H9 (cell line): ENCODE measurements at regions not wholly inside any gene's neighbourhood (a gene's known extent, or its start where the extent isn't known, plus 50 kb on each side); places are given as distances from the start of the nearest gene placed in this dataset.

Experiments
- DNase-seq: peaks from one replicate; pipeline ENCODE4 v3.0.0-alpha.2; 2017
- H2AFZ ChIP-seq: one replicate; pipeline ENCODE4 v1.6.1; 2013; ENCODE audit warnings: mild to moderate bottlenecking, low read length, control low read depth, moderate library complexity
- H2AK5ac ChIP-seq: 2 replicates; pipeline ENCODE4 v1.6.1; 2013; ENCODE audit warnings: low read length, control low read depth, mixed read lengths; ENCODE audit not compliant: insufficient read length
- H2BK120ac ChIP-seq: one replicate; pipeline ENCODE4 v1.6.1; 2013; ENCODE audit warnings: low read depth, mild to moderate bottlenecking, low read length, control low read depth, inconsistent platforms; ENCODE audit not compliant: poor library complexity, severe bottlenecking
- H2BK12ac ChIP-seq: 2 replicates; pipeline ENCODE4 v1.6.1; 2013; ENCODE audit warnings: low read length, control low read depth, mixed read lengths, low read depth; ENCODE audit not compliant: insufficient read length
- H2BK15ac ChIP-seq: 2 replicates; pipeline ENCODE4 v1.6.1; 2013; ENCODE audit warnings: low read depth, low read length, control low read depth
- H2BK20ac ChIP-seq: one replicate; pipeline ENCODE4 v1.6.1; 2013; ENCODE audit warnings: low read depth, mild to moderate bottlenecking, low read length, control low read depth, inconsistent platforms; ENCODE audit not compliant: poor library complexity, severe bottlenecking
- H2BK5ac ChIP-seq: 2 replicates; pipeline ENCODE4 v1.6.1; 2013; ENCODE audit warnings: low read length, control low read depth, mixed read lengths; ENCODE audit not compliant: insufficient read length
- H3K14ac ChIP-seq: 2 replicates; pipeline ENCODE4 v1.6.1; 2013; ENCODE audit warnings: low read length, control low read depth; ENCODE audit not compliant: insufficient read depth
- H3K18ac ChIP-seq: 2 replicates; pipeline ENCODE4 v1.6.1; 2013; ENCODE audit warnings: low read depth, mild to moderate bottlenecking, mixed read lengths, low read length, control low read depth; ENCODE audit not compliant: insufficient read length
- H3K23ac ChIP-seq: 2 replicates; pipeline ENCODE4 v1.6.1; 2013; ENCODE audit warnings: low read length, control low read depth, mixed read lengths, low read depth; ENCODE audit not compliant: insufficient read length
- H3K23me2 ChIP-seq: 2 replicates; pipeline ENCODE4 v1.6.1; 2013; ENCODE audit warnings: low read depth, mild to moderate bottlenecking, mixed read lengths, low read length, control low read depth; ENCODE audit not compliant: insufficient read length, poor library complexity, severe bottlenecking
- H3K27ac ChIP-seq: 2 replicates; pipeline ENCODE4 v1.5.1; 2013; ENCODE audit warnings: low read length, control low read depth, mixed read lengths, low read depth; ENCODE audit not compliant: insufficient read length
- H3K27me3 ChIP-seq: 2 replicates; pipeline ENCODE4 v1.6.1; 2013; ENCODE audit warnings: low read length, control low read depth, inconsistent platforms; ENCODE audit not compliant: insufficient read depth
- H3K4ac ChIP-seq: 2 replicates; pipeline ENCODE4 v1.6.1; 2013; ENCODE audit warnings: low read depth, mild to moderate bottlenecking, control low read depth, inconsistent platforms, low read length, moderate library complexity
- H3K4me1 ChIP-seq: 2 replicates; pipeline ENCODE4 v1.6.1; 2013; ENCODE audit warnings: low read length, control low read depth, inconsistent platforms; ENCODE audit not compliant: insufficient read depth
- H3K4me2 ChIP-seq: 2 replicates; pipeline ENCODE4 v1.6.1; 2013; ENCODE audit warnings: low read length, control low read depth, mixed read lengths; ENCODE audit not compliant: insufficient read length, insufficient read depth
- H3K56ac ChIP-seq: 2 replicates; pipeline ENCODE4 v1.6.1; 2013; ENCODE audit warnings: low read depth, mild to moderate bottlenecking, mixed read lengths, low read length, control low read depth; ENCODE audit not compliant: insufficient read length
- H3K79me1 ChIP-seq: 2 replicates; pipeline ENCODE4 v1.6.1; 2013; ENCODE audit warnings: low read depth, mild to moderate bottlenecking, moderate library complexity, low read length, control low read depth, inconsistent platforms; ENCODE audit not compliant: insufficient read depth, poor library complexity, severe bottlenecking
- H3K79me2 ChIP-seq: 2 replicates; pipeline ENCODE4 v1.6.1; 2013; ENCODE audit warnings: low read length, control low read depth, inconsistent platforms; ENCODE audit not compliant: insufficient read depth
- H3K9ac ChIP-seq: 2 replicates; pipeline ENCODE4 v1.6.1; 2013; ENCODE audit warnings: low read length, control low read depth, mixed read lengths; ENCODE audit not compliant: insufficient read length; ENCODE audit errors: extremely low read depth
- H3K9me3 ChIP-seq: one replicate; pipeline ENCODE4 v1.6.1; 2013; ENCODE audit warnings: low read depth, low read length, inconsistent platforms; ENCODE audit not compliant: control insufficient read depth
- H3T11ph ChIP-seq: one replicate; pipeline ENCODE4 v1.6.1; 2013; ENCODE audit warnings: mild to moderate bottlenecking, low read length, control low read depth, inconsistent platforms
- H4K20me1 ChIP-seq: one replicate; pipeline ENCODE4 v1.6.1; 2013; ENCODE audit not compliant: control insufficient read depth, insufficient read length, insufficient read depth
- H4K5ac ChIP-seq: 2 replicates; pipeline ENCODE4 v1.6.1; 2013; ENCODE audit warnings: low read depth, mild to moderate bottlenecking, mixed read lengths, low read length, control low read depth; ENCODE audit not compliant: insufficient read length
- H4K8ac ChIP-seq: replicated peaks from 2 replicates; pipeline ENCODE4 v1.6.1; 2013; ENCODE audit warnings: low read length, control low read depth, mixed read lengths, low read depth; ENCODE audit not compliant: insufficient read length
- H4K91ac ChIP-seq: 2 replicates; pipeline ENCODE4 v1.6.1; 2013; ENCODE audit warnings: low read depth, mild to moderate bottlenecking, moderate library complexity, mixed read lengths, low read length, control low read depth; ENCODE audit not compliant: insufficient read length
- H3K27ac Mint-ChIP-seq, 3 experiments: 2 replicates in 2 of 3; 3 replicates in 1 of 3; pipeline ENCODE4 v1.8.0; 2020 to 2021; ENCODE audit warnings: mixed read lengths in 3 of 3, mild to moderate bottlenecking in 1 of 3, moderate library complexity in 1 of 3
- H3K27me3 Mint-ChIP-seq: 2 replicates; pipeline ENCODE4 v1.8.0; 2021; ENCODE audit warnings: low read depth, mild to moderate bottlenecking, moderate library complexity, mixed read lengths
- H3K36me3 Mint-ChIP-seq, 3 experiments: 2 replicates in 2 of 3; 3 replicates in 1 of 3; pipeline ENCODE4 v1.8.0; 2020 to 2021; ENCODE audit warnings: low read depth in 3 of 3, mixed read lengths in 3 of 3; ENCODE audit not compliant: insufficient read depth in 1 of 3
- H3K4me1 Mint-ChIP-seq, 2 experiments: 2 replicates each; pipeline ENCODE4 v1.8.0; 2020; ENCODE audit warnings: mixed read lengths in 2 of 2
- H3K4me3 Mint-ChIP-seq, 2 experiments: 2 replicates in 1 of 2; 3 replicates in 1 of 2; pipeline ENCODE4 v1.8.0; 2020 to 2021; ENCODE audit warnings: mild to moderate bottlenecking in 2 of 2, mixed read lengths in 2 of 2, moderate library complexity in 1 of 2
- H3K9me3 Mint-ChIP-seq, 2 experiments: 2 replicates in 1 of 2; 3 replicates in 1 of 2; pipeline ENCODE4 v1.8.0; 2020; ENCODE audit warnings: mild to moderate bottlenecking in 2 of 2, mixed read lengths in 2 of 2, moderate library complexity in 1 of 2
- WGBS: extraction: QIAGEN DNeasy Blood & Tissue Kit; methylation state at CpG from one replicate; pipeline ENCODE4 v1.1.7; 2013; ENCODE audit warnings: missing lambda C conversion rate, low lambda C conversion rate, mixed read lengths; ENCODE audit not compliant: insufficient read length; ENCODE audit errors: extremely low coverage; 5-methylcytosine and 5-hydroxymethylcytosine counted together
- TF ChIP-seq, protein P1 (sequence below): fragments of 200-600 bp; sonication (generic); conservative IDR thresholded peaks from 3 replicates; pipeline ENCODE4 v1.8.0; 2021; ENCODE audit warnings: antibody characterized with exemption, mild to moderate bottlenecking

DNA sequence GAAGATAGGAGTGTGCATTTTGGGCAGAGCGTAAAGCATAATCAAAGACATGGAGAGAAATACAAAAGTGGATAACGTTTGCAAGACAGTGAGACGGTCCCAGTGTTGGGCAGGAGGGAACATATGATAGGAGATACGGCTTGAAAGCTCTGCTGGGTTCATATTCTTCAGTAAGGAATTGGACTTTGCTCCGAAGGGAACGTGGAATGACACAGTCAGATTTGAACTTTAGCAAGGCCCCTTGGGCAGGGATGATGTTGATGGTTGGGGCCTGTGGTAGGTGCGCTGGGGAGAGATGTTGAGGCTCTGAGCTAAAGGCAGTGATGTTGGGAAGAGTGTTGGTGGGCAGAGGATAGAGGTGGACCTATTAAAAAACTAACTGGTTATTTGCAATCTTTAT, 143.5 kb upstream of the TBX3 start:
- Histone ChIP-seq H4K20me1 (no peaks in the 10 kb centered on the region), H2BK12ac (no peak overlapping the region), H3K4ac (no peak overlapping the region), H2BK120ac (no peak overlapping the region), H2AK5ac (no peak overlapping the region), H4K91ac (no peak overlapping the region), H4K8ac (no peak overlapping the region), H3K23me2 (no peaks in the 10 kb centered on the region), H3K4me2 (no peak overlapping the region), H3K56ac (no peak overlapping the region), H3K9ac (no peak overlapping the region), H3K18ac (no peak overlapping the region), H3K14ac (no peak overlapping the region), H2AFZ (no peak overlapping the region), H3K27me3 (no peaks in the 10 kb centered on the region), H3K4me1 (no peaks in the 10 kb centered on the region), H3K79me1 (no peaks in the 10 kb centered on the region), H2BK20ac (no peak overlapping the region), H3K79me2 (no peaks in the 10 kb centered on the region), H2BK15ac (no peak overlapping the region), H3K23ac (no peak overlapping the region), H2BK5ac (no peak overlapping the region), H3K9me3 (no peaks in the 10 kb centered on the region), H4K5ac (no peak overlapping the region), H3T11ph (no peak overlapping the region), H3K27ac (no peak overlapping the region)
- no CpG with 5 or more reads among the region's 7 CpGs for WGBS
- Mint-ChIP-seq H3K36me3 (no peaks in the 10 kb centered on the region), H3K4me3 (no peak overlapping the region), H3K9me3 (no peaks in the 10 kb centered on the region), H3K4me1 (no peaks in the 10 kb centered on the region), H3K27me3 (peaks cover 12% of the 10 kb centered on the region), H3K27ac (no peak overlapping the region)
- no peak for DNase-seq
- TF ChIP-seq, protein P1, sequence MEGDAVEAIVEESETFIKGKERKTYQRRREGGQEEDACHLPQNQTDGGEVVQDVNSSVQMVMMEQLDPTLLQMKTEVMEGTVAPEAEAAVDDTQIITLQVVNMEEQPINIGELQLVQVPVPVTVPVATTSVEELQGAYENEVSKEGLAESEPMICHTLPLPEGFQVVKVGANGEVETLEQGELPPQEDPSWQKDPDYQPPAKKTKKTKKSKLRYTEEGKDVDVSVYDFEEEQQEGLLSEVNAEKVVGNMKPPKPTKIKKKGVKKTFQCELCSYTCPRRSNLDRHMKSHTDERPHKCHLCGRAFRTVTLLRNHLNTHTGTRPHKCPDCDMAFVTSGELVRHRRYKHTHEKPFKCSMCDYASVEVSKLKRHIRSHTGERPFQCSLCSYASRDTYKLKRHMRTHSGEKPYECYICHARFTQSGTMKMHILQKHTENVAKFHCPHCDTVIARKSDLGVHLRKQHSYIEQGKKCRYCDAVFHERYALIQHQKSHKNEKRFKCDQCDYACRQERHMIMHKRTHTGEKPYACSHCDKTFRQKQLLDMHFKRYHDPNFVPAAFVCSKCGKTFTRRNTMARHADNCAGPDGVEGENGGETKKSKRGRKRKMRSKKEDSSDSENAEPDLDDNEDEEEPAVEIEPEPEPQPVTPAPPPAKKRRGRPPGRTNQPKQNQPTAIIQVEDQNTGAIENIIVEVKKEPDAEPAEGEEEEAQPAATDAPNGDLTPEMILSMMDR = no peak
